HepG2 (cell line): ENCODE measurements at regions not wholly inside any gene's neighbourhood (a gene's known extent, or its start where the extent isn't known, plus 50 kb on each side); places are given as distances from the start of the nearest gene placed in this dataset.

Experiments
- ATAC-seq: fragments of 200-7000 bp; cut with Tn5 transposase; 3 replicates; pipeline ENCODE4 v1.9.1; 2020; ENCODE audit warnings: mild to moderate bottlenecking, moderate library complexity
- BruUV-seq: library from RNA; stranded (reverse); fragments of 400-500 nt; replicated peaks from 2 replicates; lab custom pipeline; 2021; lab: Mats Ljungman, UMichigan
- CTCF ChIA-PET: fragments of 300-600 bp; formaldehyde crosslinking; extraction: SDS; loops from one replicate; lab custom pipeline; 2021; ENCODE audit warnings: low total read pairs, inconsistent platforms, low intra/inter-chr PET ratio; lab: Yijun Ruan, JAX
- POLR2A ChIA-PET: fragments of 350-600 bp; sonication (Branson Sonifier 250); formaldehyde crosslinking; loops from one replicate; lab custom pipeline; 2020; ENCODE audit warnings: antibody characterized with exemption, inconsistent platforms; lab: Yijun Ruan, JAX
- DNase-seq: peaks from one replicate; pipeline ENCODE4 v3.0.0-alpha.2; 2015; ENCODE audit warnings: low spot score
- FAIRE-seq: peaks from 3 replicates; lab custom pipeline; 2011; peaks lifted over from hg19 to GRCh38; lab: Jason Lieb, UNC
- H2AFZ ChIP-seq: one replicate; pipeline ENCODE4 v1.6.1; 2011; ENCODE audit warnings: low read length, inconsistent platforms
- H3K27ac ChIP-seq: fragments of 300-600 bp; 3 replicates; pipeline ENCODE4 v1.8.0; 2011; ENCODE audit warnings: mixed run types, mild to moderate bottlenecking, mixed read lengths, low read length, inconsistent platforms; ENCODE audit not compliant: insufficient read depth; ENCODE audit errors: extremely low read length
- H3K27me3 ChIP-seq, 2 experiments: fragments of 200-600 bp in 1 of 2; 2 replicates in 1 of 2; 3 replicates in 1 of 2; pipeline versions ENCODE4 v1.6.0 to v1.8.0; 2011; ENCODE audit warnings: low read length in 2 of 2, mild to moderate bottlenecking in 2 of 2, moderate library complexity in 2 of 2, inconsistent platforms in 1 of 2; ENCODE audit not compliant: insufficient read depth in 2 of 2, control insufficient read depth in 1 of 2
- H3K36me3 ChIP-seq, 2 experiments: fragments of 200-600 bp in 1 of 2; replicated peaks in 1 of 2; 2 replicates in 1 of 2; 3 replicates in 1 of 2; pipeline versions ENCODE4 v1.5.1 to v1.8.0; 2011; ENCODE audit warnings: low read length in 2 of 2, inconsistent platforms in 1 of 2; ENCODE audit not compliant: insufficient read depth in 2 of 2, control insufficient read depth in 1 of 2
- H3K4me1 ChIP-seq: 2 replicates; pipeline ENCODE4 v1.5.1; 2012; ENCODE audit warnings: low read length, inconsistent platforms; ENCODE audit not compliant: insufficient read depth
- H3K4me2 ChIP-seq: 2 replicates; pipeline ENCODE4 v1.6.0; 2011; ENCODE audit warnings: low read depth, low read length, inconsistent platforms
- H3K4me3 ChIP-seq, 3 experiments: fragments of 200-600 bp in 1 of 3; sonication (generic), shearing (Covaris generic) in 1 of 3; replicated peaks in 1 of 3; 2 replicates each; pipeline ENCODE4 v1.5.1; 2011 to 2016; ENCODE audit warnings: low read length in 3 of 3, inconsistent platforms in 2 of 3, low read depth in 2 of 3, mild to moderate bottlenecking in 2 of 3, control low read depth in 1 of 3, mixed read lengths in 1 of 3; ENCODE audit not compliant: insufficient read depth in 1 of 3
- H3K79me2 ChIP-seq: one replicate; pipeline ENCODE4 v1.6.1; 2011; ENCODE audit warnings: low read length, inconsistent platforms; ENCODE audit not compliant: insufficient read depth
- H3K9ac ChIP-seq: 2 replicates; pipeline ENCODE4 v1.6.0; 2011; ENCODE audit warnings: mild to moderate bottlenecking, low read depth, low read length, inconsistent platforms; ENCODE audit not compliant: insufficient read depth
- H3K9me3 ChIP-seq: 2 replicates; pipeline ENCODE4 v1.5.1; 2012; ENCODE audit warnings: mild to moderate bottlenecking, low read length
- H4K20me1 ChIP-seq: 2 replicates; pipeline ENCODE4 v1.6.0; 2011; ENCODE audit warnings: inconsistent platforms, mild to moderate bottlenecking, low read length, moderate library complexity; ENCODE audit not compliant: insufficient read depth
- AHR ChIP-seq: IDR thresholded peaks from 2 replicates; pipeline ENCODE4 v1.6.1; 2018; ENCODE audit warnings: missing genetic modification reagents, missing compliant biosample characterization
- CC2D1A ChIP-seq: sonication (generic); formaldehyde crosslinking; IDR thresholded peaks from 2 replicates; pipeline ENCODE4 v1.8.1; 2023; ENCODE audit warnings: mild to moderate bottlenecking, missing genetic modification reagents
- CEBPG ChIP-seq: IDR thresholded peaks from 2 replicates; pipeline ENCODE4 v1.6.1; 2016
- CENPX ChIP-seq: sonication (generic); formaldehyde crosslinking; IDR thresholded peaks from 2 replicates; pipeline ENCODE4 v1.9.0; 2021; ENCODE audit warnings: mild to moderate bottlenecking, missing genetic modification reagents, moderate library complexity
- DNMT3B ChIP-seq: conservative IDR thresholded peaks from 2 replicates; pipeline ENCODE4 v1.6.1; 2016; ENCODE audit warnings: missing biosample characterization, control low read depth
- SCMH1 ChIP-seq: sonication (generic); formaldehyde crosslinking; IDR thresholded peaks from 2 replicates; pipeline ENCODE4 v1.9.0; 2021; ENCODE audit warnings: missing genetic modification reagents, mild to moderate bottlenecking, borderline replicate concordance
- ZBTB42 ChIP-seq: sonication (generic); formaldehyde crosslinking; IDR thresholded peaks from 2 replicates; pipeline ENCODE4 v1.5.0; 2020; ENCODE audit warnings: mild to moderate bottlenecking, missing genetic modification reagents
- ZBTB49 ChIP-seq: sonication (generic); formaldehyde crosslinking; IDR thresholded peaks from 2 replicates; pipeline ENCODE4 v1.4.0; 2020; ENCODE audit warnings: missing genetic modification reagents, borderline replicate concordance
- ZNF234 ChIP-seq: sonication (generic); formaldehyde crosslinking; conservative IDR thresholded peaks from 2 replicates; pipeline ENCODE4 v1.5.1; 2020; ENCODE audit warnings: mild to moderate bottlenecking, missing genetic modification reagents
- ZNF547 ChIP-seq: sonication (generic); formaldehyde crosslinking; IDR thresholded peaks from 2 replicates; pipeline ENCODE4 v1.5.1; 2020; ENCODE audit warnings: mild to moderate bottlenecking, missing genetic modification reagents
- WGBS: methylation state at CpG from one replicate; pipeline ENCODE4 v1.1.6; 2017; ENCODE audit warnings: low lambda C conversion rate; 5-methylcytosine and 5-hydroxymethylcytosine counted together
- in situ Hi-C: cut with HindIII; loops from 2 replicates; pipeline ENCODE4 v1.10.0; 2017; ENCODE audit warnings: low pct_unique_long_range_greater_than_20kb; ENCODE audit not compliant: extremely low pct_ligation_motif_present
- intact Hi-C: fragments of 100-400 bp; cut with micrococcal nuclease; formaldehyde crosslinking; loops from one replicate; pipeline ENCODE4 v1.10.0; 2022; ENCODE audit not compliant: unreplicated experiment

- DNase-seq (no peak), FAIRE-seq (no peak), ATAC-seq (no peak)
- Histone ChIP-seq H3K4me2 (no peak overlapping the region), H3K27ac (no peak overlapping the region), H3K79me2 (no peaks in the 10 kb centered on the region), H4K20me1 (no peaks in the 10 kb centered on the region), H3K36me3 (no peaks in the 10 kb centered on the region), H3K27me3 (no peaks in the 10 kb centered on the region), H2AFZ (no peak overlapping the region), H3K4me3 (no peak overlapping the region), H3K4me1 (no peaks in the 10 kb centered on the region), H3K9ac (no peak overlapping the region), H3K9me3 (peaks cover 54% of the 10 kb centered on the region)
- in situ Hi-C loops, result no loop called here
- intact Hi-C loops, result no loop called here
- no peak for TF ChIP-seq AHR (CRISPR knock-in tag)
- no peak for TF ChIP-seq ZBTB49 (CRISPR knock-in tag)
- no peak for TF ChIP-seq ZNF547
- TF ChIP-seq DNMT3B (CRISPR knock-in tag), result no peak
- TF ChIP-seq SCMH1 (CRISPR knock-in tag), result no peak
- no peak for TF ChIP-seq ZNF234
- no peak for TF ChIP-seq CC2D1A (CRISPR knock-in tag)
- TF ChIP-seq CEBPG (CRISPR knock-in tag), result no peak
- no peak for TF ChIP-seq ZBTB42
- no peak for TF ChIP-seq CENPX (CRISPR knock-in tag)
- 0% methylated on average over 2 of the region's 2 CpGs for WGBS
- ChIA-PET POLR2A (no interaction called here), CTCF (no interaction called here)
- no TSS peak for BruUV-seq
Measured at GRCh38 chr2:155502766-155503165, 804.3 kb downstream of the KCNJ3 start.
